SK-N-SH (cell line): ENCODE measurements at regions not wholly inside any gene's neighbourhood (a gene's known extent, or its start where the extent isn't known, plus 50 kb on each side); places are given as distances from the start of the nearest gene placed in this dataset.

Source experiments
- CTCF ChIA-PET: fragments of 300-600, 350-600 bp; formaldehyde crosslinking; extraction: SDS; loops from one replicate; lab custom pipeline; 2021; lab: Yijun Ruan, JAX
- POLR2A ChIA-PET: fragments of 350-600 bp; sonication (Branson Sonifier 250); formaldehyde crosslinking; extraction: SDS; loops from one replicate; lab custom pipeline; 2020; ENCODE audit warnings: antibody characterized with exemption, inconsistent platforms; lab: Yijun Ruan, JAX
- DNase-seq: peaks from one replicate; pipeline ENCODE4 v3.0.0; 2012
- H2AFZ ChIP-seq: fragments of 200-600 bp; sonication (generic); 2 replicates; pipeline ENCODE4 v1.8.1; 2016; ENCODE audit warnings: antibody characterized with exemption, mild to moderate bottlenecking, low read depth
- H3F3A ChIP-seq: fragments of 200-600 bp; sonication (generic); replicated peaks from 2 replicates; pipeline ENCODE3; 2016; ENCODE audit warnings: antibody characterized with exemption, mild to moderate bottlenecking; ENCODE audit not compliant: insufficient read depth
- H3K27ac ChIP-seq, 2 experiments: fragments of 200-500 bp in 1 of 2; fragments of 200-600 bp in 1 of 2; sonication (Bioruptor generic) in 1 of 2; sonication (generic), shearing (Covaris generic) in 1 of 2; 2 replicates each; pipeline versions ENCODE4 v1.5.1 to v1.6.1; 2014 to 2016; ENCODE audit warnings: low read depth in 2 of 2, inconsistent platforms in 1 of 2, low read length in 1 of 2, mild to moderate bottlenecking in 1 of 2, mixed read lengths in 1 of 2
- H3K27me3 ChIP-seq: fragments of 200-600 bp; sonication (generic), shearing (Covaris generic); 2 replicates; pipeline ENCODE4 v1.6.1; 2016; ENCODE audit warnings: mixed run types; ENCODE audit not compliant: insufficient read depth
- H3K36me3 ChIP-seq, 2 experiments: fragments of 200-500 bp in 1 of 2; fragments of 200-600 bp in 1 of 2; sonication (Bioruptor generic) in 1 of 2; sonication (generic) in 1 of 2; replicated peaks in 1 of 2; 2 replicates each; pipeline versions ENCODE3 to v1.5.1; 2014 to 2016; ENCODE audit warnings: low read length in 1 of 2, mild to moderate bottlenecking in 1 of 2; ENCODE audit not compliant: insufficient read depth in 2 of 2, control insufficient read depth in 1 of 2
- H3K4me1 ChIP-seq, 2 experiments: fragments of 200-500 bp in 1 of 2; fragments of 200-600 bp in 1 of 2; sonication (Bioruptor generic) in 1 of 2; sonication (generic), shearing (Covaris generic) in 1 of 2; 2 replicates each; pipeline versions ENCODE4 v1.5.1 to v1.6.1; 2014 to 2016; ENCODE audit warnings: low read depth in 1 of 2, low read length in 1 of 2, mixed run types in 1 of 2; ENCODE audit not compliant: insufficient read depth in 2 of 2, control insufficient read depth in 1 of 2
- H3K4me2 ChIP-seq: fragments of 200-600 bp; sonication (generic), shearing (Covaris generic); 2 replicates; pipeline ENCODE4 v1.6.1; 2017; ENCODE audit warnings: mixed run types
- H3K4me3 ChIP-seq, 2 experiments: fragments of 200-500 bp in 1 of 2; fragments of 200-600 bp in 1 of 2; sonication (Bioruptor generic) in 1 of 2; sonication (generic), shearing (Covaris generic) in 1 of 2; 2 replicates each; pipeline versions ENCODE4 v1.5.1 to v1.8.1; 2014 to 2016; ENCODE audit warnings: low read depth in 2 of 2, inconsistent platforms in 1 of 2, low read length in 1 of 2, mild to moderate bottlenecking in 1 of 2, mixed read lengths in 1 of 2, moderate library complexity in 1 of 2
- H3K79me2 ChIP-seq: fragments of 200-600 bp; sonication (generic); 2 replicates; pipeline ENCODE4 v1.8.1; 2017; ENCODE audit warnings: mild to moderate bottlenecking; ENCODE audit not compliant: insufficient read depth
- H3K9ac ChIP-seq: fragments of 200-600 bp; sonication (generic); 2 replicates; pipeline ENCODE4 v1.6.1; 2017; ENCODE audit warnings: mixed run types
- H3K9me2 ChIP-seq: fragments of 200-600 bp; sonication (generic); 2 replicates; pipeline ENCODE4 v1.6.1; 2017; ENCODE audit warnings: mixed run types
- H3K9me3 ChIP-seq: fragments of 200-600 bp; sonication (generic); 2 replicates; pipeline ENCODE4 v1.6.1; 2017; ENCODE audit warnings: mixed run types, mild to moderate bottlenecking, moderate library complexity
- H4K20me1 ChIP-seq: fragments of 200-600 bp; sonication (generic); 2 replicates; pipeline ENCODE4 v1.6.1; 2017; ENCODE audit warnings: mild to moderate bottlenecking, mixed run types; ENCODE audit not compliant: insufficient read depth
- ELF1 ChIP-seq: IDR thresholded peaks from 2 replicates; pipeline ENCODE4 v1.4.0; 2012
- EP300 ChIP-seq, 2 experiments: IDR thresholded peaks; 2 replicates each; pipeline versions ENCODE4 v1.4.0 to v1.6.1; 2012; ENCODE audit warnings: borderline replicate concordance in 1 of 2, low read depth in 1 of 2, low read length in 1 of 2
- EZH2phosphoT487 ChIP-seq: fragments of 200-600 bp; sonication (generic); IDR thresholded peaks from 2 replicates; pipeline ENCODE4 v1.6.1; 2017; ENCODE audit warnings: low read depth, mixed run types, mild to moderate bottlenecking, antibody characterized with exemption, moderate library complexity, borderline replicate concordance
- FOXJ3 ChIP-seq: sonication (generic); formaldehyde crosslinking; IDR thresholded peaks from 2 replicates; pipeline ENCODE4 v1.5.1; 2020; ENCODE audit warnings: mild to moderate bottlenecking, missing genetic modification reagents
- JUND ChIP-seq: IDR thresholded peaks from 2 replicates; pipeline ENCODE4 v1.4.0; 2012
- MEF2A ChIP-seq: IDR thresholded peaks from 2 replicates; pipeline ENCODE4 v1.4.0; 2012; ENCODE audit warnings: low read depth, borderline replicate concordance
- MXI1 ChIP-seq: IDR thresholded peaks from 2 replicates; pipeline ENCODE4 v1.6.1; 2012; ENCODE audit warnings: mild to moderate bottlenecking, low read depth, low read length, improper control_type of control experiment
- NFIC ChIP-seq: IDR thresholded peaks from 2 replicates; pipeline ENCODE4 v1.4.0; 2012; ENCODE audit warnings: borderline replicate concordance
- NRF1 ChIP-seq: IDR thresholded peaks from 2 replicates; pipeline ENCODE4 v1.6.1; 2012; ENCODE audit warnings: low read depth, mild to moderate bottlenecking, low read length
- PBX3 ChIP-seq: IDR thresholded peaks from 2 replicates; pipeline ENCODE4; 2012
- RAD21 ChIP-seq: IDR thresholded peaks from 2 replicates; pipeline ENCODE4 v1.6.1; 2012; ENCODE audit warnings: mild to moderate bottlenecking, low read length
- RCOR1 ChIP-seq: fragments of 150-350 bp; IDR thresholded peaks from 2 replicates; pipeline ENCODE4 v1.6.1; 2017; ENCODE audit warnings: antibody characterized with exemption, low read length
- REST ChIP-seq: IDR thresholded peaks from 2 replicates; pipeline ENCODE4 v1.6.1; 2012; ENCODE audit warnings: mild to moderate bottlenecking, low read depth, low read length, moderate library complexity
- RFX5 ChIP-seq: IDR thresholded peaks from 2 replicates; pipeline ENCODE4 v1.6.1; 2012; ENCODE audit warnings: mild to moderate bottlenecking, improper control_type of control experiment, low read length
- RXRA ChIP-seq: IDR thresholded peaks from 2 replicates; pipeline ENCODE4 v1.4.0; 2012; ENCODE audit warnings: low read depth, mild to moderate bottlenecking, borderline replicate concordance
- SIN3A ChIP-seq: IDR thresholded peaks from 2 replicates; pipeline ENCODE4 v1.6.1; 2012; ENCODE audit warnings: low read depth, mild to moderate bottlenecking, low read length, moderate library complexity, borderline replicate concordance
- USF1 ChIP-seq: IDR thresholded peaks from 2 replicates; pipeline ENCODE4 v1.4.0; 2012; ENCODE audit warnings: low read depth, borderline replicate concordance
- USF2 ChIP-seq: fragments of 150-350 bp; IDR thresholded peaks from 2 replicates; pipeline ENCODE4 v1.6.1; 2017; ENCODE audit warnings: antibody characterized with exemption, low read length, low read depth, borderline replicate concordance
- YY1 ChIP-seq: IDR thresholded peaks from 2 replicates; pipeline ENCODE4 v1.4.0; 2012; ENCODE audit warnings: low read depth, mild to moderate bottlenecking

- TF ChIP-seq PBX3 (peak; percentile 65), ELF1 (no peak), USF1 (no peak; the same call in 1 of the 2 replicates), RXRA (no peak), REST (no peak), EZH2phosphoT487 (no peak), SIN3A (peak; percentile 47; the same call in 1 of the 2 replicates), FOXJ3 (CRISPR knock-in tag) (no peak), NFIC (no peak), RFX5 (no peak), RAD21 (no peak), MXI1 (no peak)
- TF ChIP-seq, all 33 proteins: peak for 11
Observed at GRCh38 chr3:154795582-154795981, 284.5 kb upstream of the MME start (continued).

- Histone ChIP-seq H3K4me3 (no peak overlapping the region), H3K9me3 (no peaks in the 10 kb centered on the region), H2AFZ (no peak overlapping the region), H3K9me2 (no peaks in the 10 kb centered on the region), H3K4me2 (peak overlapping the region; percentile 54; the same call in 1 of the 2 replicates), H3K4me1 (peaks cover 0 to 10% of the 10 kb centered on the region in 2 experiments; a peak in 2 of 4 replicates), H3K9ac (peak overlapping the region; percentile 13; the same call in 1 of the 2 replicates), H3K79me2 (no peaks in the 10 kb centered on the region), H3K27ac (peak overlapping the region; percentile 36 to 79; a peak in 3 of 4 replicates), H3F3A (peaks cover 20% of the 10 kb centered on the region), H4K20me1 (no peaks in the 10 kb centered on the region), H3K36me3 (no peaks in the 10 kb centered on the region), H3K27me3 (no peaks in the 10 kb centered on the region)
- CTCF ChIA-PET = no interaction called here
- TF ChIP-seq NRF1 (no peak), YY1 (no peak), EP300 (IDR thresholded peaks at IDR 0.05; ENCODE audit: borderline replicate concordance in 1 of 2, low read depth in 1 of 2, low read length in 1 of 2) (no peak), RXRA (no peak), RAD21 (no peak), USF2 (no peak), MEF2A (no peak), JUND (no peak), RCOR1 (no peak), PBX3 (no peak)
- POLR2A ChIA-PET = no interaction called here
- no peak for DNase-seq
Observed at GRCh38 chr3:154794814-154795445, 285.2 kb upstream of the MME start.
